GM18868 (cell line): ENCODE measurements at regions not wholly inside any gene's neighbourhood (a gene's known extent, or its start where the extent isn't known, plus 50 kb on each side); places are given as distances from the start of the nearest gene placed in this dataset.

Experiments used
- ATAC-seq: cut with Tn5 transposase; IDR thresholded peaks from one replicate; pipeline ENCODE4 v1.9.1; 2021; ENCODE audit warnings: mild to moderate bottlenecking, moderate library complexity; ENCODE audit not compliant: unreplicated experiment

DNA sequence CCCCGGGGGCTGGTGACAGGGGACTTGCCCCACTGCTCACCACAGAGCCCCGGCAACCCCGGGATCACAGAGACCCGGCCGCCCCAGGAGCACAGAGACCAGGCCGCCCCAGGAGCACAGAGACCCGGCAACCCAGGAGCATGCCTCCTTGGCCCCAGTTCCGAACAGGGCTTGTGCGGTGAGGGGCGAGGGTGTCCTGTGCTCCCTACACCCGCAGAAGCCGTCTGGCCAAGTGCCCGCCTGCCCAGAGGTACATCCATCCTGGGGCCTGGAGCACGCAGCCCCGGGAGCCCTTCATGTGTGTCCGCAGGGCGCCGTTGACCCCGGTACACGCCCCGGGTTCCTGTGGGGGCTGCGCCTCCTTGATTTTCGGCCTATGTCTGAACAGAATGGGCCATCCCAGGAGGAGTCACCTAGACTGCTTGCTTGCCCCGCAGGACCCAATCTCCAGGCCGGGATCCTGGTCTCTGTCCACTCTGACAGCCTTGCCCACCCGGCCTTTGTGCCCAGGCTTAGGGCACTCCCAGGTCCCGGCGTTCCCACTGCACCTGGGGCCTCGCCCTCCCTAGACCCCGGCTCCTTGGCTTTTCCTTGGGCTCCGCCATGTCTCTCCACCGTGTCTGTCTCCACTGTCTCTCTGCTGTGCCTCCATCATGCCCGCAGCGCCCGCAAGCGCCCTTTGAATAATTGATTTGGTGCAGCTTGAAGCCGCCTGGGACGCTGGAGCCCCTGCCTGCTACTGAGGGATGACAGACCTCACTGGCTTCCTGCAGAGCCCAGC lies 219.8 kb downstream of the ERMARD start:
- no peak for ATAC-seq

GRCh38 chr6:169970306-169970988 lies 219.0 kb downstream of the ERMARD start:
- ATAC-seq, result no peak

- no peak for ATAC-seq
These were observed 218.1 kb downstream of the ERMARD start for GRCh38 chr6:169969372-169970099.

DNA sequence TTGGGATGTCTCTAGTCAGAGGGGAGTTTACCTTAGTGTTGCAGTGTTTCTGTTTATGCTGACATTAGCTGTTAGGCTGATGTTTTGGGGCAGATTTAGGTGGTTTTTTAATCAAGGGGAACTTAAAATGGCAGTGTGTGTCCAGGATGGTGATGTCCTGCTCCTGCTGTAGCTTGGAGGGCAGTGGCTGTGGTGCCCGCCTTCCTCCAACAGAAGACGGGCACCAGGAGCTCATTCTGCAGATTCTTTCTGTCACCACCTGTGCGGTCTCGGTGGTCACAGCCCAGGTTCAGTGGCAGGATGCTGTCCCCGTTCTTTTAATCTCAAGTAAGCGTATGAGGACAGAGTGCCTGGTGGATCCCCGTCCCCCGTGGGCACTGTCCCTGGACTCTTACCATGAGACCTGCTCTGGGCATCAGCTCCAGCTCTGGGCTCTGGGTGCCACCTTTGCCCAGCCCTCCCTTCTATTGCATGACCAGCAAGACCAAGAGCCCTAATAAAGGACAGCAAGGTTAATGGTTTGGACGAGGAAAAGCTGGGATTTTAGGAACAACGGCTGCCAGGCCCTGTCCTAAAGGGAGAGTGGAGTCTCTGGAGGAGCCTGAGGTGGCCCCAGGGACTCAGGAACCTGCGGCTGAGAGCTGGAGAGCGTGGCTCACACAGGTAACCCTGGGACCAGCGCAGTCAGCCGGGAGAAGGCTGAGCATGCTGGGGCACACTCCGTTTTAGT lies 217.3 kb downstream of the ERMARD start:
- no peak for ATAC-seq

DNA sequence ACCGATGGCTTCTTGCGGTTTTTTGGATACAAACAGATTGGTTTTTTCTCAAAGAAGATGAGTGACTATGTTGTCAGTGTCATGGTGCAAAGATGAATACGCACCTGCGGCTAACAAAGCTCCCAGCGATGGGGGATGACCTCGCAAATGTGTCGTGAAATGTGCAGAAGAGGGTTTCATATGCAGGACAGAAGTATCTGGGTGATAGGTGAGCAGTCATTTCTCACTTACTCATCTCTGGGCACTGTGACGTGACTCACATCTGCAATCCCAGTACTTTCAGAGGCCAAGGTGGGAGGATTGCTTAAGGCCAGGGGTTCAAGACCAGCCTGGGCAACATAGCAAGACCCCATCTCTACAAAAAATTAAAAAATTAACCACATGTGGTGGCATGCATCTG lies 216.3 kb downstream of the ERMARD start:
- no peak for ATAC-seq

DNA sequence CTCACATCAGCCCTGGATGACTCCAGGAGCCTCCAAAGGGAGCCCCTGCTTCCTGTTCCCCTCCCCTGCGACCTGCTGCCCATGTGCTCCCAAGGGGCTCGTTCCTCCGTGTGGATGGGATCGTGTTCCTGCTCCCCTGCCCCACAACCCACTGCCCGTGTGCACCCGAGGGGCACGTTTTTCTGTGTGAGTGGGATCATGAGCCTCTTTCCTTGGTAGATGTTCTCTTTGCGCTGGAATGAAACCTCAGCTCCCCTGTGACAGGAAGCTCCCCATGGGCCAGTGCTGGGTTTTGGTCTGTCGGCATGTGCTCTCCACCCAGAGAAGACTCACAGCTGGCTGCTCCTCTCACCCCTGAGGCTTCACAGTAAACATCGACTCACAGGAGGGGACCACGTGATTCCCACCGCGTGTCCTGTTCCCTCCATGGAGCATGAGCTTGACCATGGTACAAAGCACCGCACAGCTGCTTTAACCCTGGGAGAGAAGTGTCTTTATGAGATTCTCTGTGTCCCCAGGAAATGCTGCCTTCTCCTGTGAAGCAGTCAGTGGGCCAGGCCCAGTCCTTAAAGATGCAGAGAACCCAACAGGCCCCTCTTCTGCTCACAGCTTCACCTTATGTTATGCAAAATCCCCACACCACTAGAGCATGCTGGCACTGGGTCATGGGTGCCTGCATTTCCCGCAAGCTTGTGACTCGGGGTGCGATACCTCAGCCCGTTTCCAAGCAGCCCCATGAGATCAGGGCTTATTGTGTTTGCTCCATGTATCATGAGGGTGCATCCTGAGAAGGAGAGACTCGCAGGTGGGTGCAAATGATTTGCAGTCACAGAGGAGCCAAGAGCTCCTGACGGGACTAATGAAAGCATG lies 215.1 kb downstream of the ERMARD start:
- no peak for ATAC-seq

GRCh38 chr6:169965657-169966311 lies 214.4 kb downstream of the ERMARD start:
- ATAC-seq, result no peak

DNA sequence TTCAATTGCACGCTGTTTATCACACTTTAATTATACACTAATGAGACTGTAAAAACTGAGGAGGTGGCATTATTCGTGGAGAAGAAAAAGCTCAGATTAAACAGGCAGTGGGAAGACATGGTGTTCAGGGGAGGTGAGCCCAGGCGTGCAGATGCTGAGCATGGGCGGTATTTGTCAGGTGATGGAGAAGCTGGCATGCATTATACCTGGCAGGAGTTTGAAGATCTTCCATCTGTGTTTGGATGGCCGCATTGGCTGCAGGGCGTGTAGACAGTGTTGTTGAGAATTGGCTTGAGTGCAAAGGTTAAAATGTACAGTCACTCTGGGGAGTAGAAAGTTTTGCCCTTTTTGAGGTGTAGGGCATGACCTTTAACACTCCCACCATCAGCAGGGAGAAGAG lies 213.8 kb downstream of the ERMARD start:
- no peak for ATAC-seq

DNA sequence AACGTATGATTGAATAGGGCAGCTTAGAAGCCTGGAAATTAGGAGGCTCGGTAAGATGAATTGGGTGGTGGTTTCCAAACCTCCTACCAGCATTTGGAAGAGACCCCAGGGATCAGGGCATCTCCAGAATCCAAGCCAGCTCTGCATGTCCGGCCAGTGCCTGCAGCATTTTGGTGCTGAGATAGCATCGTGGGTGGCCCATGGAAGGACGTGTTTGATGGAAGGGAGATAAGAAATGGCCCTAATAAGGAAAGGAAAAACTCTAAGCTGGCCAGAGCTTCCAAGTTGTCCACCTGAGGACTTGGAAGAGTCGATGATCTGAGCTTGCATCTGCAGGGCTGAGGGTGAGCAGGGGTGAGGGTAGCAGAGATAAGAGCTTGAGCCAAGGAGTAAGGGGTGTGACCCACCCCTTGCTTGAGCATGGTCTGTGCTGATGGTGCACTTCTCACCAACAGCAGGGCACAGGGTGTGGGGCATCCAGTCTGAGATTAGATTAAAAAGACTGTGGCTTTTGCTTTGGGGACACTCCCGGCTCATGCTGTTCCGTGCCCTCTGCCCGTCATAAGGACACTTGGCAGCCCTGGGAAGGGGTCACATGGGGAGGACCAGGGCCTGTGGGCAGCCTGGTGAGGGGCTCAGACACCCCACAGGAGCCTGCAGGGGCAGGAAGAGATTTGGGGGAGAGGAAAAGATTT lies 213.2 kb downstream of the ERMARD start:
- ATAC-seq, result no peak

DNA sequence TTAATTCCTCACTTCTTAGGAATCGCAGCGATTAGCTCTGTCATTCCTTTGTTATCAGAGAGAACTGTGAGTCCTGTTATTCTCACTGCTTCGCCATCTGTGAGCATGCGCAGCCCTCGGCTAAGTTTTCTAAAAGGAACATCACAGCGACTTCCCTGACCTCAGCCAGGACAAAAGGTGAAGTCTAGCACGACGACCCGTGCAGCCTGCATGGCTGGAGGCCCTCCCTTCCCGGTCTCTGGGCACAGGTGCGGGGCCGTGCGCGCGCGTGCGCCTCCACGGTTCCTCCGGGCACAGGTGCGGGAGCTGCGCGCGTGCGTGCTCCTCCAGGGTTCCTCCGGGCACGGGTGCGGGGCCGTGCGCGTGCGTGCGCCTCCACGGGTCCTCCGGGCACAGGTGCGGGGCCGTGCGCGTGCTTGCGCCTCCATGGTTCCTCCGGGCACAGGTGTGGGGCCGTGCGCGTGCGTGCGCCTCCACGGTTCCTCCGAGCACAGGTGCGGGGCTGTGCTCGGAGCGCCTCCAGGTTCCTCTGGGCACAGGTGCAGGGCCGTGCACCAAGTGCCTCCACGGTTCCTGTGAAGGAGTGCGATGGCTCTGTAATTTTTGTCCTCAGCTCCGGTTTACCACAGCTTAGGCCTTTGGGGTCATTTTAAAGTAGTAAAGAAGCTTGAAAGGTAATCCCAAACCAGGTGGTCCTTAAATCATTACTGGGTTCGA lies 212.3 kb downstream of the ERMARD start:
- no peak for ATAC-seq

- ATAC-seq, result no peak
These were observed 211.4 kb downstream of the ERMARD start for GRCh38 chr6:169962604-169963469.

- ATAC-seq, result no peak
These were observed 210.5 kb downstream of the ERMARD start for GRCh38 chr6:169961772-169962561.

GRCh38 chr6:169960886-169961611 lies 209.6 kb downstream of the ERMARD start:
- ATAC-seq, result no peak

DNA sequence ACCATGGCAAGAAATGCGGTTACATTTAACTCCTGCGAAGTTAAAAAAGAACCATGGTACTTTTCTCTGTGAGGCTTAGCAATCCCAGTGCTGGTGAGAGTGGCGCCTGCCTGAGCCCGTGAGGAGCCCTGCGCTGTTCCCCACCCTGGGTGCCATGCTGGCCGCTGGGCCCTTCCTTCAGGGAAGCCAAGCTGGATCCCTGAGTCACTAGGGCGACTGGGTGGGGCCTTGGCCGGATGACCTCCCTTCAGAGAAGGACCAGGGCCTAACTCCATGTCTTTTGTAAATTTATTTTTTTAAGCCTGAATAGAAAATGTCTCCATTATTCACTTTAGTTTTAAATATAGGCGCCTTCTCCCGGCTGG lies 209.1 kb downstream of the ERMARD start:
- no peak for ATAC-seq

GRCh38 chr6:169960003-169960344 lies 208.6 kb downstream of the ERMARD start:
- no peak for ATAC-seq
